T-cell (primary cell): ENCODE measurements at regions not wholly inside any gene's neighbourhood (a gene's known extent, or its start where the extent isn't known, plus 50 kb on each side); places are given as distances from the start of the nearest gene placed in this dataset.

Experiments used
- ATAC-seq, 4 experiments: fragments of 200-7000 bp in 3 of 4; fragments of 150-1000 bp in 1 of 4; cut with Tn5 transposase; replicated peaks in 1 of 4; 1 replicate in 3 of 4; 2 replicates in 1 of 4; pipeline ENCODE4 v1.10.0; 2021; ENCODE audit warnings: moderate library complexity in 3 of 4, mild to moderate bottlenecking in 2 of 4, moderate number of reproducible peaks in 1 of 4
- CTCF ChIA-PET, 2 donors: fragments of 300-600 bp; sonication (Branson Sonifier 250); formaldehyde crosslinking; loops; one replicate each; lab custom pipeline; 2022; ENCODE audit warnings: antibody characterized with exemption in 2 of 2; lab: Charles Lee
- POLR2A ChIA-PET, 2 donors: fragments of 300-600 bp; sonication (Branson Sonifier 250); formaldehyde crosslinking; loops; one replicate each; lab custom pipeline; 2022; ENCODE audit warnings: antibody characterized with exemption in 2 of 2; lab: Charles Lee
- DNase-seq, 35 experiments: peaks; one replicate each; pipeline versions ENCODE4 v3.0.0 to v3.0.0-alpha.2; 2013 to 2023
- H3K27ac ChIP-seq: one replicate; pipeline ENCODE4 v1.5.1; 2013; ENCODE audit warnings: low read length
- H3K27me3 ChIP-seq, 2 experiments: replicated peaks in 1 of 2; 1 replicate in 1 of 2; 2 replicates in 1 of 2; pipeline versions ENCODE4 v1.6.1 to v1.7.0; 2013; ENCODE audit warnings: low read length in 1 of 2, mixed read lengths in 1 of 2; ENCODE audit not compliant: control insufficient read depth in 2 of 2, insufficient read depth in 2 of 2; ENCODE audit errors: extremely low read depth in 1 of 2
- H3K36me3 ChIP-seq, 2 donors: 1 replicate in 1 of 2; 2 replicates in 1 of 2; pipeline versions ENCODE4 v1.6.1 to v1.7.0; 2013; ENCODE audit warnings: low read length in 1 of 2; ENCODE audit not compliant: control insufficient read depth in 2 of 2, insufficient read depth in 1 of 2; ENCODE audit errors: extremely low read depth in 1 of 2
- H3K4me1 ChIP-seq, 2 experiments: 1 replicate in 1 of 2; 2 replicates in 1 of 2; pipeline versions ENCODE4 v1.6.1 to v1.7.0; 2013; ENCODE audit warnings: low read length in 2 of 2, mixed read lengths in 1 of 2; ENCODE audit not compliant: insufficient read depth in 2 of 2, control insufficient read depth in 1 of 2; ENCODE audit errors: extremely low read depth in 1 of 2
- H3K4me3 ChIP-seq, 2 donors: 1 replicate in 1 of 2; 2 replicates in 1 of 2; pipeline versions ENCODE4 v1.5.1 to v1.7.0; 2013; ENCODE audit warnings: mild to moderate bottlenecking in 2 of 2, low read length in 1 of 2, moderate library complexity in 1 of 2; ENCODE audit not compliant: control insufficient read depth in 1 of 2; ENCODE audit errors: extremely low read depth in 1 of 2
- H3K9me3 ChIP-seq: 2 replicates; pipeline ENCODE4 v1.7.0; 2013
- H3K27ac Mint-ChIP-seq, 2 donors: one replicate each; pipeline ENCODE4 v1.8.0; 2020 to 2021; ENCODE audit warnings: mild to moderate bottlenecking in 2 of 2, mixed read lengths in 2 of 2
- H3K27me3 Mint-ChIP-seq, 2 donors: one replicate each; pipeline ENCODE4 v1.8.0; 2021 to 2022; ENCODE audit warnings: mixed read lengths in 2 of 2
- H3K36me3 Mint-ChIP-seq: one replicate; pipeline ENCODE4 v1.8.0; 2021; ENCODE audit warnings: mixed read lengths
- H3K4me1 Mint-ChIP-seq, 3 donors: one replicate each; pipeline ENCODE4 v1.8.0; 2020 to 2022; ENCODE audit warnings: mixed read lengths in 3 of 3, mild to moderate bottlenecking in 1 of 3
- H3K4me3 Mint-ChIP-seq, 3 donors: one replicate each; pipeline ENCODE4 v1.8.0; 2020 to 2022; ENCODE audit warnings: mild to moderate bottlenecking in 3 of 3, mixed read lengths in 3 of 3, moderate library complexity in 3 of 3
- H3K9me3 Mint-ChIP-seq, 3 donors: one replicate each; pipeline ENCODE4 v1.8.0; 2020 to 2022; ENCODE audit warnings: mixed read lengths in 3 of 3
- WGBS: methylation state at CpG from one replicate; pipeline ENCODE4 v1.1.5; 2013; ENCODE audit warnings: missing lambda C conversion rate; ENCODE audit not compliant: insufficient coverage; 5-methylcytosine and 5-hydroxymethylcytosine counted together

DNA sequence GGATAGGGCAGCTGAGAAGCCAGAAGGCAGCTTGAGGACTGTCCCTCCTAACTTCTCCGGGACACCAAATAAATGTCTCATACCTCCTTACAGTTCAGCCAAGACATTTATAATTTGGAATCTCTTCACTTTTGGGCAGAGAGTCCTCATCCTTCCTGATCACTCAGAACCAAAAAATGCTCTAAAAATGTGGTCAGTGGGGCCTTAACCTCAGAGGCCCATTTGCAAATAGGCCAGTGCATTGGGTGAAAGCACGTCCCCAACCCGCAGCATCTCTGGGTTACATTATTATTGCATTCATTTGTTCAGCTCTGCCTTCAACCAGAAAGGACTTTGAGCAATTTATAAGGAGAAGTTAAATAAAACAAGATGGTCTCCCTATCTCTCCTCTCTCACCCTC lies 112.4 kb upstream of the IRX3 start:
- H3K27me3 Mint-ChIP-seq = peaks cover 6 to 23% of the 10 kb centered on the region in 2 donors
- CTCF ChIA-PET = no interaction called here
- peaks cover 0 to 6% (median 4%) of the 10 kb centered on the region in 3 donors for H3K9me3 Mint-ChIP-seq
- DNase-seq (no peak), ATAC-seq (no peak)
- no peaks in the 10 kb centered on the region for H3K36me3 Mint-ChIP-seq
- Histone ChIP-seq H3K4me1 (no peaks in the 10 kb centered on the region), H3K27me3 (peaks cover 2 to 17% of the 10 kb centered on the region in 2 experiments), H3K27ac (no peak overlapping the region), H3K9me3 (no peaks in the 10 kb centered on the region), H3K36me3 (no peaks in the 10 kb centered on the region), H3K4me3 (no peak overlapping the region)
- H3K27ac Mint-ChIP-seq = no peak overlapping the region
- H3K4me1 Mint-ChIP-seq = no peaks in the 10 kb centered on the region
- WGBS = 100% methylated on average over 1 of the region's 3 CpGs
- POLR2A ChIA-PET = no interaction called here
- no peak overlapping the region for H3K4me3 Mint-ChIP-seq

DNA sequence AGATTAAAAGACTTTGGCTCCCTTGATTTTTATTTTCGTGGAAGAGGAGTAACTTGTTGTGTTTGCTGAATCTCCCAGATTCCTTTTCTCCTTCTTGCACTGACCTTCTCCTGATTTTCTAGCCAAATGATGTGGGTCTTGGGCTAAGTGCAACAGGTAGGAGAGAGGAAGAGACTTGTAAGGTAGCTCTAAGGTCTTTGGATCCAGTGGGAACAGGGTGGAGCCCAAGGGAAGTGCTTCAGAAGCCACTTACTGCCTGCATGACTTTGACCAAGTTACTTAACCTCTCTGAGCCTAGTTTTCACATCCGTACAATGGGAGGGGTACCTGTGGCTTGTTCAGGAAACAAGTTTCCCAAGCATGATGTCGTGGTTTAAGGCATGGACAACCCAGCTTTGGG lies 111.3 kb upstream of the IRX3 start:
- Histone ChIP-seq H3K27ac (no peak overlapping the region), H3K4me1 (no peaks in the 10 kb centered on the region), H3K4me3 (no peak overlapping the region), H3K9me3 (no peaks in the 10 kb centered on the region), H3K36me3 (no peaks in the 10 kb centered on the region), H3K27me3 (peaks cover 2 to 13% of the 10 kb centered on the region in 2 experiments)
- 48% methylated on average over 2 of the region's 3 CpGs for WGBS
- H3K9me3 Mint-ChIP-seq = peaks cover 0 to 8% (median 4%) of the 10 kb centered on the region in 3 donors
- ATAC-seq (no peak), DNase-seq (no peak)
- H3K36me3 Mint-ChIP-seq = no peaks in the 10 kb centered on the region
- no peak overlapping the region for H3K4me3 Mint-ChIP-seq
- CTCF ChIA-PET = no interaction called here
- POLR2A ChIA-PET = no interaction called here
- H3K4me1 Mint-ChIP-seq = no peaks in the 10 kb centered on the region
- H3K27ac Mint-ChIP-seq = no peak overlapping the region
- H3K27me3 Mint-ChIP-seq = peaks cover 9 to 29% of the 10 kb centered on the region in 2 donors

DNA sequence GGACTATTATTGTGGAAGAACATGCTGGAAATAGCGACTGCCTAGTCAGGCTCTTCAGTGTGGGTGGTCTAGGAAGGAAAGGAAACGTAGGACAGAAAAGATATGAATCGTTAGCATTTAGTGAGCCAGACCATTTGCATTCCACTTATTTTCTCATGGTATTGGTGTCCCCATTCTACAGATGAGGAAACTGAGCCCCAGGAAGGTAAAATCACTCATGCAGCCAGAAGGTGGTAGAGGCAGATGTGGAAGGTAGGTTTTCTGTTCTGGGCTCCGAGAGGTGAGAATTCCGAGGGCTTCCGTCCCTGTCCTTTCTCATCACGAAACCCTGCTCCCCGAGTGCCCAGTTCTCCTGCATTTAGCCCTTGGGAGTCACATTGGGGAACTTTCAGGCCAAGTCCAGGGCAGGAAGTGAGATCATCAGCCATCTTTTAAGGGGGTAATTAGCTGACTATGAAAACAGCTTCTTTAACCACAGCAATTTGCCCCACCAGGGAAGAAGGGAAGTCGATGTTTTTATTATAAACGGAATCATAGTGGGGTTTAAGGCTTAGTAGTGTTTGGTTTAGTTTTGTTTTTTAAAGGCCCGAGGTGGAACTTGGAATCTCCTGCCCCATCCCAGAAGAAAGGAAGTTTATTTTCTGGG lies 110.7 kb upstream of the IRX3 start:
- WGBS = 89% methylated on average over 6 of the region's 11 CpGs
- no peak for ATAC-seq
- Histone ChIP-seq H3K27me3 (peaks cover 2 to 13% of the 10 kb centered on the region in 2 experiments), H3K4me3 (no peak overlapping the region), H3K36me3 (no peaks in the 10 kb centered on the region), H3K9me3 (no peaks in the 10 kb centered on the region), H3K27ac (no peak overlapping the region), H3K4me1 (no peaks in the 10 kb centered on the region)
- H3K9me3 Mint-ChIP-seq = peaks cover 0 to 8% (median 4%) of the 10 kb centered on the region in 3 donors
- no peak overlapping the region for H3K4me3 Mint-ChIP-seq
- peaks cover 9 to 29% of the 10 kb centered on the region in 2 donors for H3K27me3 Mint-ChIP-seq
- no peaks in the 10 kb centered on the region for H3K4me1 Mint-ChIP-seq
- no peak for DNase-seq
- H3K36me3 Mint-ChIP-seq = no peaks in the 10 kb centered on the region
- ChIA-PET CTCF (no interaction called here), POLR2A (no interaction called here)
- H3K27ac Mint-ChIP-seq = no peak overlapping the region

DNA sequence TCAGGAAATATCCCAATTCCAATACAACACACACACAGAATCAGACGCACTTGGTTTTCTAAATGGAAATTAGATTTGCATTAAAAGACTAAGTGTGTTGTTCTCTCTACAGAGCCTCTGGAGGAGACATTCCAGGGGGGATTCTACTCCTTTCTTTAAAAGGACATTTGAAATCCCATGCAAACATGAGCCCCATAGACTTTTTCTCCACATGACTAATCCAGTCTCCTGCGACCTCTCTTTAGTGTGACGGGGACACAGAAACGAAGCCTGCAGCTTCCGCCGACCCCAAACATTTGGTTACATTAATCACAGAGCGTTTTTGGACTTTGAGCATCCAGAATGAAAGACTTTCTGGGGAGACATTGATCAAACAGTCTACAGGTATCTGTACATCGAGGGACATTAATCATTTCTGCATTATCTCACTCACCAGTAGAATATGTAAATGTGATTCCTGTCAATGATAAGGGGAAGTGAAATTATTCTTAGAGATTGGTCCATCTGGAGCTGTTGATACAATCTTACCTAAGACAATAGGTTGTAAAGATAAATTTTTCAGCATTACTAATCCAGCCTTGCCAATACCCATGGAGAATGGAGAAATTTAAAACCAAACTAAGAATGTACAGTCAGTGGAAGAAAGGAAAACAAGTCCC lies 103.4 kb upstream of the IRX3 start:
- Histone ChIP-seq H3K36me3 (no peaks in the 10 kb centered on the region), H3K4me3 (no peak overlapping the region), H3K4me1 (no peaks in the 10 kb centered on the region), H3K9me3 (no peaks in the 10 kb centered on the region), H3K27ac (no peak overlapping the region), H3K27me3 (peaks cover 0 to 2% of the 10 kb centered on the region in 2 experiments)
- Mint-ChIP-seq H3K27ac (no peak overlapping the region), H3K36me3 (no peaks in the 10 kb centered on the region), H3K27me3 (peaks cover 5 to 8% of the 10 kb centered on the region in 2 donors), H3K4me3 (no peak overlapping the region), H3K9me3 (peaks cover 0 to 5% (median 0%) of the 10 kb centered on the region in 3 donors), H3K4me1 (no peaks in the 10 kb centered on the region)
- no peak for ATAC-seq
- ChIA-PET CTCF (no interaction called here), POLR2A (no interaction called here)
- WGBS = 86% methylated on average over 6 of the region's 8 CpGs
- DNase-seq = no peak

DNA sequence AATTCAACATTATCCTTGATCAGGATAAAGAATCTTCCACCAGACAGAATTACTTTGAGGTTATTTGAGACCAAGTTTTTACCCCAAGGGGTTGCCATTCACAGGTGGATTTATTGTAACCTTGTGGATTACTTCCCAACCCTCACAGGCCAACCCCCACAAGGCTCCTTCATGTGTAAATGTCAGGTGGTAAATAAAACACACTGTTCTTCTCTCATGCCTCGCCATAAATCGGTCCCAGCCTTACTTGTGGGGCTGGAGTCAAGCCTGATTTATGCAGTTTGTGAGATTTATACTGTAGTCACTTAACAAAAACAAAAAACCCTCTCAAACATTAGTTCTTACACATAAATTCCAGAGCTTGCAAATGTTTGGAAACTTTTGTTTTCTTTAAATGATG lies 98.6 kb upstream of the IRX3 start:
- Mint-ChIP-seq H3K4me3 (no peak overlapping the region), H3K27ac (no peak overlapping the region), H3K9me3 (peaks cover 5 to 16% (median 8%) of the 10 kb centered on the region in 3 donors), H3K27me3 (peaks cover 2 to 8% of the 10 kb centered on the region in 2 donors), H3K36me3 (no peaks in the 10 kb centered on the region), H3K4me1 (no peaks in the 10 kb centered on the region)
- ChIA-PET CTCF (no interaction called here), POLR2A (no interaction called here)
- Histone ChIP-seq H3K36me3 (no peaks in the 10 kb centered on the region), H3K27me3 (peaks cover 0 to 3% of the 10 kb centered on the region in 2 experiments), H3K4me3 (no peak overlapping the region), H3K4me1 (no peaks in the 10 kb centered on the region), H3K27ac (no peak overlapping the region), H3K9me3 (no peaks in the 10 kb centered on the region)
- ATAC-seq (no peak), DNase-seq (no peak)
- WGBS = no CpG with 5 or more reads among the region's 2 CpGs

DNA sequence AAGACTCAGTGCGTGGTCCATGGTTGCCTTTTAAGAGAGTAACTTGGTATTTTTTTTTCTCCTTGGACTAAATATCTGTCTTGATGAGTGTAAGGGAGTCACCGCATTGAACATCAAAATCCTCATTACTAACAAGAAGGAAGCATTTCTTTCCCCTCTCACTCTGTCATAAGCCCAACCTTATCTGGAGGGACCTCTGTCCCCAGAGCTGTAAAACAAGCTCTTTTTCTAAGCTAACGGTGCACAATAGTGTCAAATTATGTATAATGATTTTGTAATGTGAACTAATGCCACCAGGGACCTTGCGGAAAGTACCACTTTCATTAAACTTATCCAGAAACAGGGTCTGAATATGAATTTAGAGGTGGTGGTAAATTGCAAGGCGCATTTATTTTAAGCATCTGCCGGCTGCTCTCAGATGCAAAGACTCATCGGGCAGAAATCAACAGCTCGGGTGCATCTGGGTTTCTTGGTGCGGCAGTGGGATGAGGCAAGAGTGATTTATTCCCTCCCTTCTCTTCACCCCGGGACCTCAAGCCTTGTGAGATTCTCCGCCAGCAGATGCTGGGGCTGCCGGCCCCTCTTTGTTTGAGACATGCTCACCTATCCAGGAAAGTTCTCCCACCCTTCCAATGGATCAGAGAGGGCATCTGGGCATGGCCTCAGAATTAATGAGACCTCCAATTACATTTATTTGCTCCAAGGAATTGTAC lies 95.2 kb upstream of the IRX3 start:
- H3K9me3 ChIP-seq = no peaks in the 10 kb centered on the region
- Mint-ChIP-seq H3K36me3 (no peaks in the 10 kb centered on the region), H3K27me3 (peaks cover 6 to 10% of the 10 kb centered on the region in 2 donors), H3K4me3 (no peak overlapping the region), H3K9me3 (peaks cover 15 to 32% (median 27%) of the 10 kb centered on the region in 3 donors), H3K27ac (no peak overlapping the region), H3K4me1 (no peaks in the 10 kb centered on the region)
- DNase-seq (no peak), ATAC-seq (no peak)
- ChIA-PET CTCF (no interaction called here), POLR2A (no interaction called here)
- H3K4me3 ChIP-seq = no peak overlapping the region
- no peak overlapping the region for H3K27ac ChIP-seq
- WGBS = no CpG with 5 or more reads among the region's 12 CpGs
- no peaks in the 10 kb centered on the region for H3K4me1 ChIP-seq
- no peaks in the 10 kb centered on the region for H3K36me3 ChIP-seq
- H3K27me3 ChIP-seq = peaks cover 0 to 3% of the 10 kb centered on the region in 2 experiments
